HL-60 (cell line): ENCODE measurements at regions not wholly inside any gene's neighbourhood (a gene's known extent, or its start where the extent isn't known, plus 50 kb on each side); places are given as distances from the start of the nearest gene placed in this dataset.

Experiments
- GABPA ChIP-seq: IDR thresholded peaks from 2 replicates; pipeline ENCODE4 v1.6.1; 2012; ENCODE audit warnings: low read depth
- POLR2AphosphoS5 ChIP-seq: IDR thresholded peaks from 2 replicates; pipeline ENCODE4 v1.6.1; 2012; ENCODE audit warnings: low read depth
- SPI1 ChIP-seq: IDR thresholded peaks from 2 replicates; pipeline ENCODE4 v1.6.1; 2012; ENCODE audit warnings: low read depth, mild to moderate bottlenecking, borderline replicate concordance
- TF ChIP-seq, protein P1 (sequence below): IDR thresholded peaks from one replicate; pipeline ENCODE4 v1.5.1; 2011; ENCODE audit warnings: low read length, control low read depth, inconsistent platforms; ENCODE audit not compliant: insufficient read depth
- TF ChIP-seq, protein P2 (sequence below): IDR thresholded peaks from 2 replicates; pipeline ENCODE4 v1.6.1; 2012; ENCODE audit warnings: low read depth; ENCODE audit not compliant: insufficient replicate concordance

DNA sequence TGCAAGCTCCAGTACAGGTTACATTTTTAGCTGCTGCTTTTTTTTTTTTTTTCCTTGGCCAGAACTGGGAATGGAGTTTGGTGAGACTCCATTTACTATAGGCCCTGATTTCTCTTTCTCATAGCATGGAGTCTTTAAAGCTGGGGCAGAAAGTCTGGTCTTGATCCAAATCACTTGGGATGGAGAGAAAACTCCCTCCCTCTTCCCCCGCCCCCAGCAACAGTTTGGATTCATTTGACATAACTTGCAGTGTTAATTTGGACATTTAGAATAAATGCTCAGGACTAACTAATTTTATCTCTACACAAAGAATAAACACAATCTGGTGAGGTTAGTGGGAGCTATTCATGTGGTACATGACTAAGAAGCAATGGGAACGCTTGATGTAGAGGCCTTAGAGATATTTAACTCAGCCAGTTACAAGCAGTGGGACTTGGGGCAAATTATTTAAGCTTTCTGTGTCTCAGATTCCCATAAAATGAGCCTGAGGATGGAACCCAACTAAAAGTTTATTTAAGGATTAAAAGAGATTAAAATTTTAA, 107.3 kb upstream of the ARHGAP5 start:
- TF ChIP-seq, protein P1, sequence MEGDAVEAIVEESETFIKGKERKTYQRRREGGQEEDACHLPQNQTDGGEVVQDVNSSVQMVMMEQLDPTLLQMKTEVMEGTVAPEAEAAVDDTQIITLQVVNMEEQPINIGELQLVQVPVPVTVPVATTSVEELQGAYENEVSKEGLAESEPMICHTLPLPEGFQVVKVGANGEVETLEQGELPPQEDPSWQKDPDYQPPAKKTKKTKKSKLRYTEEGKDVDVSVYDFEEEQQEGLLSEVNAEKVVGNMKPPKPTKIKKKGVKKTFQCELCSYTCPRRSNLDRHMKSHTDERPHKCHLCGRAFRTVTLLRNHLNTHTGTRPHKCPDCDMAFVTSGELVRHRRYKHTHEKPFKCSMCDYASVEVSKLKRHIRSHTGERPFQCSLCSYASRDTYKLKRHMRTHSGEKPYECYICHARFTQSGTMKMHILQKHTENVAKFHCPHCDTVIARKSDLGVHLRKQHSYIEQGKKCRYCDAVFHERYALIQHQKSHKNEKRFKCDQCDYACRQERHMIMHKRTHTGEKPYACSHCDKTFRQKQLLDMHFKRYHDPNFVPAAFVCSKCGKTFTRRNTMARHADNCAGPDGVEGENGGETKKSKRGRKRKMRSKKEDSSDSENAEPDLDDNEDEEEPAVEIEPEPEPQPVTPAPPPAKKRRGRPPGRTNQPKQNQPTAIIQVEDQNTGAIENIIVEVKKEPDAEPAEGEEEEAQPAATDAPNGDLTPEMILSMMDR, result no peak
- TF ChIP-seq GABPA (no peak), POLR2AphosphoS5 (no peak), SPI1 (no peak)
- TF ChIP-seq, protein P2, sequence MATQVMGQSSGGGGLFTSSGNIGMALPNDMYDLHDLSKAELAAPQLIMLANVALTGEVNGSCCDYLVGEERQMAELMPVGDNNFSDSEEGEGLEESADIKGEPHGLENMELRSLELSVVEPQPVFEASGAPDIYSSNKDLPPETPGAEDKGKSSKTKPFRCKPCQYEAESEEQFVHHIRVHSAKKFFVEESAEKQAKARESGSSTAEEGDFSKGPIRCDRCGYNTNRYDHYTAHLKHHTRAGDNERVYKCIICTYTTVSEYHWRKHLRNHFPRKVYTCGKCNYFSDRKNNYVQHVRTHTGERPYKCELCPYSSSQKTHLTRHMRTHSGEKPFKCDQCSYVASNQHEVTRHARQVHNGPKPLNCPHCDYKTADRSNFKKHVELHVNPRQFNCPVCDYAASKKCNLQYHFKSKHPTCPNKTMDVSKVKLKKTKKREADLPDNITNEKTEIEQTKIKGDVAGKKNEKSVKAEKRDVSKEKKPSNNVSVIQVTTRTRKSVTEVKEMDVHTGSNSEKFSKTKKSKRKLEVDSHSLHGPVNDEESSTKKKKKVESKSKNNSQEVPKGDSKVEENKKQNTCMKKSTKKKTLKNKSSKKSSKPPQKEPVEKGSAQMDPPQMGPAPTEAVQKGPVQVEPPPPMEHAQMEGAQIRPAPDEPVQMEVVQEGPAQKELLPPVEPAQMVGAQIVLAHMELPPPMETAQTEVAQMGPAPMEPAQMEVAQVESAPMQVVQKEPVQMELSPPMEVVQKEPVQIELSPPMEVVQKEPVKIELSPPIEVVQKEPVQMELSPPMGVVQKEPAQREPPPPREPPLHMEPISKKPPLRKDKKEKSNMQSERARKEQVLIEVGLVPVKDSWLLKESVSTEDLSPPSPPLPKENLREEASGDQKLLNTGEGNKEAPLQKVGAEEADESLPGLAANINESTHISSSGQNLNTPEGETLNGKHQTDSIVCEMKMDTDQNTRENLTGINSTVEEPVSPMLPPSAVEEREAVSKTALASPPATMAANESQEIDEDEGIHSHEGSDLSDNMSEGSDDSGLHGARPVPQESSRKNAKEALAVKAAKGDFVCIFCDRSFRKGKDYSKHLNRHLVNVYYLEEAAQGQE, result no peak
